ENCODE measurements at regions not wholly inside any gene's neighbourhood (a gene's known extent, or its start where the extent isn't known, plus 50 kb on each side); places are given as distances from the start of the nearest gene placed in this dataset.

- no peak for DNase-seq (ENCODE audit: low read depth in 4 of 4, low spot score in 2 of 4)
Measured at GRCh38 chr3:153311541-153311940, 149.5 kb downstream of the RAP2B start.

- no peak for DNase-seq (ENCODE audit: low read depth in 4 of 4, low spot score in 2 of 4)
Measured at GRCh38 chr3:153313302-153313965, 151.4 kb downstream of the RAP2B start.

GRCh38 chr3:153314038-153314437, 152.0 kb downstream of the RAP2B start:
- no peak for DNase-seq (ENCODE audit: low read depth in 4 of 4, low spot score in 2 of 4)

GRCh38 chr3:153315781-153316180, 153.8 kb downstream of the RAP2B start:
- DNase-seq (ENCODE audit: low read depth in 4 of 4, low spot score in 2 of 4): no peak

GRCh38 chr3:153319705-153320554, 157.9 kb downstream of the RAP2B start:
- no peak for DNase-seq (ENCODE audit: low read depth in 4 of 4, low spot score in 2 of 4)

- no peak for DNase-seq (ENCODE audit: low read depth in 4 of 4, low spot score in 2 of 4)
Measured at GRCh38 chr3:153320585-153321128, 158.6 kb downstream of the RAP2B start.

GRCh38 chr3:153328690-153329089, 166.7 kb downstream of the RAP2B start:
- DNase-seq (ENCODE audit: low read depth in 4 of 4, low spot score in 2 of 4): no peak

- DNase-seq (ENCODE audit: low read depth in 4 of 4, low spot score in 2 of 4): no peak
Measured at GRCh38 chr3:153330901-153331300, 168.9 kb downstream of the RAP2B start.

GRCh38 chr3:153331676-153332075, 169.7 kb downstream of the RAP2B start:
- no peak for DNase-seq (ENCODE audit: low read depth in 4 of 4, low spot score in 2 of 4)

GRCh38 chr3:153334558-153334957, 172.5 kb downstream of the RAP2B start:
- DNase-seq (ENCODE audit: low read depth in 4 of 4, low spot score in 2 of 4): no peak

- no peak for DNase-seq (ENCODE audit: low read depth in 4 of 4, low spot score in 2 of 4)
Measured at GRCh38 chr3:153337369-153337768, 175.3 kb downstream of the RAP2B start.

GRCh38 chr3:153338487-153338886, 176.5 kb downstream of the RAP2B start:
- DNase-seq (ENCODE audit: low read depth in 4 of 4, low spot score in 2 of 4): no peak

GRCh38 chr3:153339065-153339464, 177.0 kb downstream of the RAP2B start:
- DNase-seq (ENCODE audit: low read depth in 4 of 4, low spot score in 2 of 4): no peak

GRCh38 chr3:153343988-153344782, 182.2 kb downstream of the RAP2B start:
- no peak for DNase-seq (ENCODE audit: low read depth in 4 of 4, low spot score in 2 of 4)

- DNase-seq (ENCODE audit: low read depth in 4 of 4, low spot score in 2 of 4): no peak
Measured at GRCh38 chr3:153348457-153349107, 186.6 kb downstream of the RAP2B start.

- no peak for DNase-seq (ENCODE audit: low read depth in 4 of 4, low spot score in 2 of 4)
Measured at GRCh38 chr3:153349108-153349499, 187.1 kb downstream of the RAP2B start.

GRCh38 chr3:153350420-153350819, 188.4 kb downstream of the RAP2B start:
- DNase-seq (ENCODE audit: low read depth in 4 of 4, low spot score in 2 of 4): no peak

GRCh38 chr3:153354641-153355040, 192.6 kb downstream of the RAP2B start:
- no peak for DNase-seq (ENCODE audit: low read depth in 4 of 4, low spot score in 2 of 4)

GRCh38 chr3:153355559-153355958, 193.5 kb downstream of the RAP2B start:
- DNase-seq (ENCODE audit: low read depth in 4 of 4, low spot score in 2 of 4): no peak

GRCh38 chr3:153356908-153357307, 194.9 kb downstream of the RAP2B start:
- no peak for DNase-seq (ENCODE audit: low read depth in 4 of 4, low spot score in 2 of 4)

GRCh38 chr3:153357436-153357835, 195.4 kb downstream of the RAP2B start:
- no peak for DNase-seq (ENCODE audit: low read depth in 4 of 4, low spot score in 2 of 4)
